GM18502 (cell line): ENCODE measurements at regions not wholly inside any gene's neighbourhood (a gene's known extent, or its start where the extent isn't known, plus 50 kb on each side); places are given as distances from the start of the nearest gene placed in this dataset.
"Not testable (repeated sequence)": the region's sequence is repeated elsewhere in the genome, so short reads cannot be mapped to it uniquely, and the experiment has no call there.

Experiments used
- ATAC-seq: cut with Tn5 transposase; IDR thresholded peaks from one replicate; pipeline ENCODE4 v1.9.1; 2021; ENCODE audit warnings: mild to moderate bottlenecking; ENCODE audit not compliant: unreplicated experiment, poor library complexity

DNA sequence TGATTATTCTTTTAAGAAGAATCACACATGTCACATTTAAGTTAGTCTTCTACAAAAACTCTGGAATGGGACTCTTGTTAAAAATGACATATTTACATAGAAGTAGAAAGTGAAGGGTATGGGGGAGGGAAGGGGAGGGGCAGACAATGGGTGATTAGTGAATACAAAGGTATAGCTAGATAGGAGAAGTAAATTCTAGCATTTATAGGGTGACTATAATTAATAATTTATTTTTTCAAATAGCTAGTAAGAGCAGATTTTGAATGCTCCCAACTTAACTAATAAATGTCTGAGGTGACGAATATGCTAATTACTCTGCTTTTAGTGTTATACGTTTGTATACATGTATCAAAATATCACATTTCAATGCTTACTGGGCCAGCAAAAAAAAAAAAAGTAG lies 59.4 kb downstream of the BLTP3B start:
- no peak for ATAC-seq

GRCh38 chr12:100078777-100079176 lies 63.9 kb downstream of the BLTP3B start:
- not testable (repeated sequence) for ATAC-seq

GRCh38 chr12:100077367-100077766 lies 65.3 kb downstream of the BLTP3B start:
- no peak for ATAC-seq

- no peak for ATAC-seq
Measured at GRCh38 chr12:100075598-100075997, 67.1 kb downstream of the BLTP3B start.

DNA sequence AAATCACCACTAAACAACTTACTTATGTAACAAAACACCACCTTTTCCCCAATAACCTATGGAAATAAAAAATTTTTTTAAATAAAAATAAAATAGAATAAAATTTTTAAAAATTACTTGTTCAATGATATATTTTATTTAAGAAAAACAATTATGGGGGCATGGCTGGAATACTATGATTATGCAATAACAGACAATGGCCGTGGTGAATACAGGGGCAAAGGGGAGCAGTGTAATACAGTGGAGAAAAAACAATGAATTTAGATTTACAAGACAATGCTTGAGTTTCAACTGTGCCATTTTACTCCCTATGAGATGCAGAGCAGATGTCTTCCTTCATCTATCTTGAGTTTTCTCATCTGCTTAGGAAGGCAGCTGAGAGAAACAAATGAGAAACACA lies 72.9 kb downstream of the BLTP3B start:
- no peak for ATAC-seq

GRCh38 chr12:100068305-100068704 lies 74.4 kb downstream of the BLTP3B start:
- ATAC-seq, result no peak

- no peak for ATAC-seq
Measured at GRCh38 chr12:100061814-100062213, 77.1 kb upstream of the ANKS1B start.

DNA sequence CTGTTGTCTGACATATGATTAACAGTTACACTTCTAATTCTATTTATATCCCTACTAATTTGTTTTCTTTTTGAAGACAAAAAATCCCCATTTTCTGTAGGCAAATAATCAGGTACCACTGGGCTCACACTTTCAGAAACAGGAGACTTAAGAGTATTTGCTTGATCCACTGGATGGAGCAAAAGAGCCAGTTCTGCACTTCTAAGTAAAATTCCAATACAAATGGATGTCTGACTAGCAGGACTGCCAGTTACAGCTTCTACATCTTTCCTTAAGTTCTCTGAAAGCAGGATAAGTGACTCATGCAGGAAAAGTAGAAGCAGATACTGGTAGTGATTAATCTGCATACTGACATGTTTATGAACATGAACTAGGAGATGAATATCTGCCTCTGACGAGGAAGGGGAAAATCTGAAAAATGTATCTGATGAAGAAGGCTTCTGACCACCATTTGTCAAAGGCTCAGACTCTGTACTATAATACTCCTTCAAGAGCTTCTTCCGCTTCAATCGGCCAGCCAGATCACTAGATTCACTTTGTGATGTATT lies 73.8 kb upstream of the ANKS1B start:
- ATAC-seq, result peak; percentile 74

DNA sequence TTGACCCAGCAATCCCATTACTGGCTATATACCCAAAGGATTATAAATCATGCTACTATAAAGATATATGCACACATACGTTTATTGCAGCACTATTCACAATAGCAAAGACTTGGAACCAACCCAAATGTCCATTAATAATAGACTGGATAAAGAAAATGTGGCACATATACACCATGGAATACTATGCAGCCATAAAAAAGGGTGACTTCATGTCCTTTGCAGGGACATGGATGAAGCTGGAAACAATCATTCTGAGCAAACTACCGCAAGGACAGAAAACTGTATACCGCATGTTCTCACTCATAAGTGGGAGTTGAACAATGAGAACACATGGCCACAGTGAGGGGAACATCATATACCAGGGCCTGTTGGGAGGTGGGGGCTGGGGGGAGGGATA lies 61.5 kb upstream of the ANKS1B start:
- ATAC-seq, result not testable (repeated sequence)

- no peak for ATAC-seq
Measured at GRCh38 chr12:100044266-100044665, 59.5 kb upstream of the ANKS1B start.

DNA sequence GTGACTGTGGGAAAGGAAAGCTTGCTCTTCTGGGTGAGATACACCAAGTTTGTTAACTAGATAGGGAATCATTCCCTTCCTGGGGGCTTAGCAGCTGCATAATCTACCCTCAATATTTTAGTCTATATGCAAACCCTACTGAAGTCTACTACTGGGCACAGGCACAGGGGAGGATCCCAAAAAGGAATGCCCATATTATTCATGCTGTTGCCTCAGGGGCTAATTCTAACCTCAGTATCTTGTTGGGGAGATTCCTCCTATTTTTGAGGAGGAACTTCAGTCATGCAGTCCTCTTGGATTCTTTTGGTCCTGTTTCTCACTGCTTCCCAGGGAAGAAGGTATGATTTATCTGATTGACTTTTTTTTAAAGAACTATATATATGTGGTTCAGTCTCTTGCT lies 58.9 kb upstream of the ANKS1B start:
- ATAC-seq, result no peak
